ENCODE measurements at regions not wholly inside any gene's neighbourhood (a gene's known extent, or its start where the extent isn't known, plus 50 kb on each side); places are given as distances from the start of the nearest gene placed in this dataset.

DNA sequence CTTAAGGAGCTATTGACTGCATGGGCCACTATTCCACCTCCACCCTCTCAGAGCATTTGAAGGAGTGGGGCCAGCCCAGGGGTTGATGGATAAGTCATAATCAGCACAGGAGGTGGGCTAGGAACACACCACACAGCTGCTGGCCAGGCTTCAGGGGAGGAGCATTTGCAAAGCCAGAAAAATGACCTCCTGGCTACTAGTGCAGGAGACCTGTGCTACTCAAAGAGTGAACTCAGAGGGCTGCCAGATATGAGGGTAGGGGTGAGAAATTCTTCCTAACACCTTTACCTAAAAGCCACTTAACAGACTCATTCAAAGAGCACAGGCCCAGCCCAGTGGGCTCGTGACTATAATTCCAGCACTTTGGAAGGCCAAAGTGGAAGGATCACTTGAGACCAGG lies 210.8 kb downstream of the TBXT start:
- no peak for DNase-seq (ENCODE audit: low read depth)

- DNase-seq (ENCODE audit: low read depth): no peak
Measured at GRCh38 chr6:165952514-165952913, 215.1 kb downstream of the TBXT start.

GRCh38 chr6:165950316-165950715 lies 217.3 kb downstream of the TBXT start:
- DNase-seq (ENCODE audit: low read depth): no peak

GRCh38 chr6:165949324-165949723 lies 218.3 kb downstream of the TBXT start:
- DNase-seq (ENCODE audit: low read depth): no peak

GRCh38 chr6:165944002-165944466 lies 223.6 kb downstream of the TBXT start:
- DNase-seq (ENCODE audit: low read depth): no peak

DNA sequence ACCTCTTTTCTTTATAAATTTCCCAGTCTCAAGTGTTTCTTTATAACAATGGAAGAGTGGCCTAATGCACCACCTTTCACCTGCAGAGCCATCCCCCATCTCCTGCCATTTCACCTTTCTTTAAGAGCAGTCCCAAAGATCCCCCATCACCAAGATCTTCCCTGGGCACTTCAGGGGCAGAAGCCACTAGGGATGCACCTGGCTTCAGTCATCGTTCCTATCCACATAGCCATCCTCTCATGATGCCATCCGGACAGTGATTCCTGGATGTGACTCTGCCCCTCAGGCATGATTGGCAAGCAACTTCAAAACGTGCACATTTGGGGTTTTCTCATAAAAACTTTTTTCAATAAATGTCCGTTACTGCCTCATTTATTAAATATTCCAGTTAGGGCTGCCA lies 225.9 kb downstream of the TBXT start:
- DNase-seq (ENCODE audit: low read depth): no peak

DNA sequence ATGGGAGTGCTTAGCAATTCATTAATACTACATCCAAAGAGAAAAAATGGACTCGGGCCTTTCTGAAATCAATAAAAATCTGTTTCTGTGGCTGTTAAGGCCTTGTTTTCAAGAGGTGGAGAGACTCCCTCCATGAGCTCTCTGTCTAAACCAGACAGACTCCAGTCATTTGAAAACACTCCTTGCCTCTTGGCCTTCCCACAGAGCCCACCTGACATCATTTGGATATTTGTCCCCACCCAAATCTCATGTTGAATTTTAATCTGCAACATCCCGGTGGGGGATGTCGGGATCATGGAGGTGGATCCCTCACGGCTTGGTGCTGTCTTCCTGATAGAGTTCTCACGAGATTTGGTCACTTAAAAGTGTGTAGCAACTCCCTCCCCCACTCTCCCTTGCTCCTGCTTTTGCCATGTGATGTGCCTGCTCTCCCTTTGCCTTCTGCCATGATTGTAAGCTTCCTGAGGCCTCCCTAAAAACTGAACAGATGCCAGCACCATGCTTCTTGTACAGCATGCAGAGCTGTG lies 226.3 kb downstream of the TBXT start:
- no peak for DNase-seq (ENCODE audit: low read depth)

- no peak for DNase-seq (ENCODE audit: low read depth)
Measured at GRCh38 chr6:165940366-165940765, 227.3 kb downstream of the TBXT start.

DNA sequence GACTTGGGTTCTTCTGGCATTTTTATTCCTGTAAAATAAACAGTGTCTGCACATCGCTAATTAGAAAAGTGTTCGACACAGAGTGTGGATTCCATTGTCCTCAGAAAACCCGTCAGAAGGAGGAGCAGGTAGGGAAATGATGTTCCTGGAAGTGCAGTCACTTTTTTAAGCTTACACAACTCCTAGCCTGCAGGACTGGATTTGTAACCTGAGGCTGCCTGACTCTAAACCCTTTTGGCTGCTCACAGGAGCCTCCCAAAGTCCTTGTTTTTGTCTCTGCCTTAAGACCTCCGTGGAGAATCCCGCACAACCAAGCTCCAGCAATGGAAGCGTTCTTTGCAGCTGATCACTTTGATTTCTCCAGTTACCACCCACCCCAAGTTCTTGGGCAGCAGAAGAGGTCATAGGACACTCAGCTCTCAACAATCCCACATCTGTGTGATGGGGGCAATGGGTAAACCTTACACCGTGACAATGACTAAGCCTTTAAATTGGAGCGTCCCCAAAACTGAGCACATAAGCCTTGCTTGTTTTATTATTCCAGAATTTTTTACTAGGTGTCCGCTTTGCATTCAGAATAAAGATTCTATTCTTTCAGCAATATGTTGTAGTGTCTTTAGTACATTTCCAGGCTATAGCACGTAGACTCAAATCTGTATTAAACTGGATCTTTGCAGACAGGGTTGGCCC lies 227.9 kb downstream of the TBXT start:
- DNase-seq (ENCODE audit: low read depth): no peak

DNA sequence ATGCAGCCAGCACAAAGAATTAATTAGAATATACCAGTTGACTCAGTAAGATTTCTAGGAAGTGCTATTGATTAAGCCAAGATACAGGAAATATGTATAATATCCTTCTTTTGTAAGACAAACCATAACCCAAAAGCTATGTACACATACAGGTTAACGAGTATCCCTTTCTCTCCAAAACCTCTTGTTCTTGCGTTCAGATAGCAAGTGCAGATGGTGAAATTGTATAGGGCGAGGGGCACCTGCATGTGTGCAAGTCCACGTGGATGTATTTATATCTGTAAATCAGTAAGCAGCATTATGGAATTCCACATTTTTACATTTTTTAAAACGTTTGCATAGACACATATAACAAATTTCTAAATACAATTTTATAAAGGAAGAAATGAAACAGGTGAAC lies 228.6 kb downstream of the TBXT start:
- DNase-seq (ENCODE audit: low read depth): no peak

DNA sequence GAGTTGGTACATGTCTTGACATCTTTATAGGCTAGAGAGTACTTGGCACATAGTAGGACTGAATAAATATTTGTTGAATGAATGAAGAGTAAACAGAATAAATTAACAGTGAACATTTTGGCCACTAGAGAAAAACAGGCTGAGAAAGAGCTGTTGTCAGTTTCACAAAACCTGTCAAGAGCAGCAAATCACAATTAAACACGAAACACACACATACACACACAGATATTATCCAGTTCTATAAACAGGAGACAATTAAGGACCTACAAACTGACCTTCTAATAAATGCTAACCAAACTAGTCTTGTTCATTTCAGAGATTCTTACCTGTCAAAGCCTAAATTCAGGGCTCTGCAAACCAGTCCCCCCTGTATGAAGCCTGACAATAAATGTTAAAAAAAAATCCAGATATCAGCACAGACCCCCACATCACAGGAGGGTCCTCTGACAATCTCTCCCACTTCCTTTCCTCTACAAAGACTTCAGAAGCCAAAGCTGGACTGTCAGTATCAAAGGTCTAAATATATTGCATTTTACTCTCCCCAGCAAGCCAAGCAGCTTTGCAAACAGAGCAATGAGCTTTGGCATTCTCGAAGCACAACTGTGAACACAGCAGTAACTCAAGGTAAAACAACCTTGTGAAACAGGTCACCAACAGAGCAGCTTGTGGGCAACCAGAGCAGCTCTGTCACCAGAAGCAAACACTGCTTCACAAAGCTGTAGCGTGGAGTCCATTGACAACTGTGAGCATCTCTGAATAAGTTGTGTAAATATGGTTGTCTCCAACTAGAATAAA lies 229.9 kb downstream of the TBXT start:
- DNase-seq (ENCODE audit: low read depth): no peak

DNA sequence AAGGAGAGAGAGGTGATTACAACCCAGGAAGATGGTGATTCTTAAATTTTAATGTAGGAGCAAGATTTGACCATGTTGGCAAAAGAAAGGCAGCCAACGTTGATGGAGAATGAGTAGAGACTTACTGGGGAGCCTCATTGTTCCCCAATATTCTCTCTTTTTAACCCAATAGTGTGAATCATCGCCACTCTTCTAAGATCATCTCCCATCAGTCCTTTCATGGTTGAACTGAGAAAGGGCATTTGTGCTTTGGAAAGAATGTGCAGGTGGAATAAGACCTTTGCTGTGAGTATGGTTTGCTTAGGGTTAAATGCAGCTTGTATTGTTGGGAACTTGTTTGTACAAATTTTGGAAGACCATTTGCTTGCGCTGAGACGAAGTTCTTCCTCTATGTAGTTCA lies 231.0 kb downstream of the TBXT start:
- DNase-seq (ENCODE audit: low read depth): no peak

GRCh38 chr6:165936096-165936495 lies 231.6 kb downstream of the TBXT start:
- DNase-seq (ENCODE audit: low read depth): no peak

GRCh38 chr6:165931675-165932074 lies 236.0 kb downstream of the TBXT start:
- no peak for DNase-seq (ENCODE audit: low read depth)

DNA sequence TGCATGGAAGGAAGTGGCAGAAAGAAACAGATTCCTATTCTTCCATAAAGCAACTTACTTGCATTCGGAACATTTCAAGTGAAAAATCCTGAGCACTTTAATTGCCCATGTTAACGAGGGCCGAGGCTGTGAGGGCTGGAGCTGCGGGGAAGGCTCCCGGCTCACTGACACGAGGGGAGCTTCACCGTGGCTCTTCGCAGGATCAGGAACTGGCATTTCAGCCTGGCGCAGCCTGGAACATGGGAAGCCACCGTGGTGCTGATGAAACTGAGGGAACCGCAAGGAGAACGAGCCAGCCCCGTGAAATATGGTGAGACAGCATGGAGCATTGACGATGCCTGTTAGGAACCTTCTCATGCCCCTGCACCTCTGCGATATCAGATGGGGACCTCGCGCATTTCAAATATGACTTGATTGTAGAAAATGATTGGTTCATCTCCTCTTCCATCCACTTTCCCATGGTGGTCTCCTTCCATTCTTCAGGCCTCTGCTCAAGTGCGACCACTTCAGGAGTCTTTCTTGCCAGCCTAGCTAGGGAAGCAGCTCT lies 236.9 kb downstream of the TBXT start:
- DNase-seq (ENCODE audit: low read depth): no peak

DNA sequence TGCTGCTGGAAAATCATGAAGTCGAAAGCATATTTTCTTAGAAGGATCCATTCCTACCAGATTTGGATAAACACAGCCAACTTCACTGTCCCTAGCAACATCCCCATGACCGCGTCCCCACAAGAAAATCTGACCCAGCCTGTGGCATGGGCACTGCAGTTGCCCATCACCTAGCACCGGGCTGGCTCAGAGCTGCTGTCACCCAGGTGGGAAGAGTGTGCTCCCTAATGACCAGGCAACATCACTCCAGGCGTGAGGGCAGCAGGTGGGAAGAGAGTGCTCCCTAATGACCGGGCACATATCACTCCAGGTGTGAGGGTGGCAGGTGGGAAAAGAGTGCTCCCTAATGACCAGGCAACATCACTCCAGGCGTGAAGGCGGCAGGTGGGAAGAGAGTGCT lies 238.0 kb downstream of the TBXT start:
- DNase-seq (ENCODE audit: low read depth): no peak

DNA sequence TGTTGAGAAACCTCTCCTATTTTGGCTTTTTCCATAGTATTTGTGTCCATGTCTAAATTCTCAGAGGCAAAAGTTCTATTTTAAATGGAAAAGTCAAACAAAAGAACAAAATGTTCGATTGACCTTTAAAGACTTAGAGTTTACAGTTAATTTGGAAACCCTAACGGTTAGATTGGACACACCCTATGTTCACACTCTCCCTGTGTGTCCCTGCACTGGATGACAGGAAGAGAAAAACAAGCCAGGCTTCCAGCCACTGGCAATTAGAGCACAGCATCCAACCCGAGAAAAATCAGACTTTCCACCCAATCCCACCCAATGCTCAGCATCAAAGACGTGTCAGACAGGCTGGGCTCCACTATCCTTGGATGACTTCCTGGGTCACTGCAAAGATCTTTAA lies 241.3 kb downstream of the TBXT start:
- DNase-seq (ENCODE audit: low read depth): no peak

DNA sequence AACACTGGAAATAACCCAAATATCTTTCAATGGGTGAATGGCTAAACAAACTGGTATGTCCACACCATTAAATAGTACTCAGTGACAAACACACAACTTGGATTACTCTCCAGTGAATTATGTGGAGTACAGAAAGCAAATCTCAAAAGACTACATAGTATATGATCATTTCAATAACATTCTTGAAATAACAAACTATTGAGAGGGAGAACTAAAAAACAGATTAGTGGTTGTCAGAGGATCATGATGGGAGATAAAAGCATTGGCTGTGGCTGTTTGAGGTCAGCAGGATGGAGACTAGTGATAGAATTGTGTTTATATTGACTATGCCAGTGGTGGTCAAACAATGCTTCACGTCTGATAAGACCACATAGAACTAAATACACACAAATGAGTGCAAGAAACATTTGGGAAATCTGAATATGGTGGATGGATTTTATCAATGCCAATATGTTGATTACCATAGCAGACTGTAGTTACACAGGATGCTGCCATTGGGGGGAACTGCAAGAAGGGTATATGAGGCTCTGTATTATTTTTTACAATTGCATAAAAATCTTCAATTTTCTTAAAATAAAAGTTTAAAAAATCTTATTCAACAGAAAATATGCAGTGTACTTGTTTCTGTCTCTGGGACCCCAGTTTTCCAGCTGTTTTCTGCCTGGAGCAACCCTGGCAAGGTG lies 242.0 kb downstream of the TBXT start:
- no peak for DNase-seq (ENCODE audit: low read depth)

DNA sequence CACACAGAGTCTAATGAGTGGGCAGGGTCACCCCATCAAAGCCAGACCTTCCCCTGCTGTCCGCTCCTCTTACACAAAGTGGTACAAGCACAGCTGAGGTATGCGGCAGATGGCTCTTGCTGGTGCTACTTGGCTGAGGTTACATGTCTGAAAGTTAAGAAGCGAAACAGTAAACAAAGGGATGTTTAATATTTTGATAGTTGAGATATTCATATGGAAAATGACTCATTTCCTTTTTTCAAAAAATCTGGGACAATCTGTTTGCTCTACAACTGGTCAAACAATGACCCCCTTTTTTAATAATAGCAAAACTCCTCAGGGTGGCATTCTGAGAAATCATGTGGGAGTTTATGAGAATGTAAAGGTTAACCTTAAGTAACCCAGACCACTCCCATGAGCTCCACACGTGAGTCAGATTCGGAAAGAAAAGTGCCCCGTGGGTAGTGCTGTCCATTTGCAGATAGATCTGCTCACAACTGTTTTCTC lies 245.3 kb downstream of the TBXT start:
- DNase-seq (ENCODE audit: low read depth): peak; percentile 70

- DNase-seq (ENCODE audit: low read depth): peak; percentile 60
Measured at GRCh38 chr6:165920896-165921671, 246.6 kb downstream of the TBXT start.

- DNase-seq (ENCODE audit: low read depth): no peak
Measured at GRCh38 chr6:165917576-165917975, 250.1 kb downstream of the TBXT start.
